GM12864 (cell line): ENCODE measurements at regions not wholly inside any gene's neighbourhood (a gene's known extent, or its start where the extent isn't known, plus 50 kb on each side); places are given as distances from the start of the nearest gene placed in this dataset.

Source experiments
- DNase-seq: peaks from one replicate; pipeline ENCODE4 v3.0.0-alpha.2; 2011; ENCODE audit warnings: low read depth
- H3K4me3 ChIP-seq: 2 replicates; pipeline ENCODE4 v1.5.1; 2011; ENCODE audit warnings: mild to moderate bottlenecking, low read depth, low read length, control low read depth
- TF ChIP-seq, protein P1 (sequence below): IDR thresholded peaks from 2 replicates; pipeline ENCODE4 v1.5.1; 2011; ENCODE audit warnings: low read depth, mild to moderate bottlenecking, moderate library complexity, low read length, control low read depth, inconsistent platforms; ENCODE audit errors: missing control alignments

GRCh38 chr2:67515538-67515937, 118.4 kb downstream of the ETAA1 start:
- DNase-seq: no peak
- H3K4me3 ChIP-seq: no peak overlapping the region

DNA sequence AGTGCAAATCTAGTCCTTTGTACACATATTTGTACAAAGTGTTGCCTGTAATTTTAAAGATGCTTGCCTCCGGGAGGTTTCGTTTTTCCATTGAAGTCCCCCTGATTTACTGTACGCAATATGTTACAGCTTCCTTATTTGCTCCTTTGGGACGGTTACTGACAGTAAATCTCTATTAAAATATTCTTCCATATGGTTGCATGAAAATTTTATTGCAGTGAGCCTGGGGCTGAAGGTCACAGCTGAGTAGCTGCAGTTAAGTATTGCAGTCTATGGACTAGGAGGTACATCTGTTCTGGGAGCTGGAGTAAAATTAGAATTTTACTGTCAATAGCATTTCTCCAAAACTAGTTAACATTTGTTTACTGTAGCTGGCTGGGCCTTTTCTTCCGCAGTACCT, 119.2 kb downstream of the ETAA1 start:
- DNase-seq: no peak
- H3K4me3 ChIP-seq: no peak overlapping the region
- TF ChIP-seq, protein P1, sequence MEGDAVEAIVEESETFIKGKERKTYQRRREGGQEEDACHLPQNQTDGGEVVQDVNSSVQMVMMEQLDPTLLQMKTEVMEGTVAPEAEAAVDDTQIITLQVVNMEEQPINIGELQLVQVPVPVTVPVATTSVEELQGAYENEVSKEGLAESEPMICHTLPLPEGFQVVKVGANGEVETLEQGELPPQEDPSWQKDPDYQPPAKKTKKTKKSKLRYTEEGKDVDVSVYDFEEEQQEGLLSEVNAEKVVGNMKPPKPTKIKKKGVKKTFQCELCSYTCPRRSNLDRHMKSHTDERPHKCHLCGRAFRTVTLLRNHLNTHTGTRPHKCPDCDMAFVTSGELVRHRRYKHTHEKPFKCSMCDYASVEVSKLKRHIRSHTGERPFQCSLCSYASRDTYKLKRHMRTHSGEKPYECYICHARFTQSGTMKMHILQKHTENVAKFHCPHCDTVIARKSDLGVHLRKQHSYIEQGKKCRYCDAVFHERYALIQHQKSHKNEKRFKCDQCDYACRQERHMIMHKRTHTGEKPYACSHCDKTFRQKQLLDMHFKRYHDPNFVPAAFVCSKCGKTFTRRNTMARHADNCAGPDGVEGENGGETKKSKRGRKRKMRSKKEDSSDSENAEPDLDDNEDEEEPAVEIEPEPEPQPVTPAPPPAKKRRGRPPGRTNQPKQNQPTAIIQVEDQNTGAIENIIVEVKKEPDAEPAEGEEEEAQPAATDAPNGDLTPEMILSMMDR: no peak

More at GRCh38 chr2:67515538-67515937, 118.4 kb downstream of the ETAA1 start:
- TF ChIP-seq, protein P1: no peak

DNA sequence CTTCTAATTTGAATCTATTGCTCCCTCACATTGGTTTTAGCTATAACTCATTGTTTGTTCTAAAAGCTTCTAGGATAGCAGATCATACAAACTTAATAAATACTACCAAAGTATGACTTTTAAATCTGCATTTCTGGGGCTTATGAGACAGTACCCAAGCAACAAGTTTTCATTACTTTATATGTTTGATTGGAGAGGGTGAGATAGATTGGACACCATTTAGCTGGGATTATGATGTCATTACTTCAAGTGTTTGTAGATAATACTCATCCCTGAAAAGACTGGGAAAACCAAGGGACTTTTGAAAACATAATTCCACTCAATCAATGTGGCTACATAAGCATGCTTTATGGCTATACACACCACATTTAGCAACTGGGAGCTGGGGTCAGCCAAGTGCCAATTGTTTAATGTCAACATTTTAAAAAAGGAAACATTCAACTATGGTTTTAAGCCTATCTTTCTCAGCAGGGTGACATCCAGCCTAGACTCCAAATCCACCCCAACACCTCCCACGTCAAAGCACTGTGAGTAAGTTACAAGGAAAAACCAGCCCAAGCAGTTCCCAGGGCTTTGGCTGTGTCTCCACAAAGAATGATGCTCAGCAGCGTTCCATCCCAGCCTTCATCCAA, 119.9 kb downstream of the ETAA1 start:
- no peak overlapping the region for H3K4me3 ChIP-seq
- TF ChIP-seq, protein P1: no peak
- no peak for DNase-seq

DNA sequence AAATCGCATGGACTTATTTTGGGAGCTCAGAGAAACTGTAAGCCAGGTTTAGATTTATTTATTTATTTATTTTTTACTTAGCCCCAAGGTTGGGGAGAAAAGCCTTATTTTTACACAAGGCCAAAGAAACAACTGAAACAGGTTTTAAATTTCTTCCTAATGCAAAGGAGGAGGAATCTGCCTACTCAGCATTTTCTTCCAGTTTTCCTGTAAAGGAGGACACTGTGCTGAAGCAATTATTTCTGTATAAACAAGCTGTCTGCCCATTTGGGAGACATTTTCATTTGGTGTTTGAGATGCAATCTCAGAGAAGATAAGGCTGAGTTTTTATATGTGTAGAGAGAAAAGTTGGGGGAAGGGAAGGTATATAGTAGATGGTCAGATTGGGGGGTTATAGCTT, 125.0 kb downstream of the ETAA1 start:
- H3K4me3 ChIP-seq: no peak overlapping the region
- no peak for DNase-seq
- TF ChIP-seq, protein P1: no peak

DNA sequence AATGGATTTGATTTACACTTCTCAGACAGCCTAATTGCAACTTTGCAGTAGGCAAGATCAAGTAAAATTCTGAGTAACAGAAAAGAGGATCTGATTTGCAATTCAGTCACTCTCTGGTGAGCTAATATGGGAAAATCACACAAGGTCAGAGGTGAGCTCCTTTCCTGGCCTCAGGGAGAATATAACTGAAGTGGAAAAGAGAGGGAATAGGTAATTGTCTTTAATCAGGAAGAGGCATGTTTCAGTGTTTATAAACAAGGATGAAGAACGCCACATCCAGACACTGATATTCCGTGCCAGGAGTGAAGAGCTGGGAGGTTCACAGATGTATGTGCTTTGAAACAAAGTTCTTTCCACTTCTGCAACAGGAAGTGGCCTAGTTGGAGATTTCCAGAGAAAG, 127.1 kb downstream of the ETAA1 start:
- TF ChIP-seq, protein P1: no peak
- DNase-seq: no peak
- H3K4me3 ChIP-seq: no peak overlapping the region

GRCh38 chr2:67524777-67525176, 127.6 kb downstream of the ETAA1 start:
- TF ChIP-seq, protein P1: no peak
- no peak for DNase-seq
- H3K4me3 ChIP-seq: no peak overlapping the region

DNA sequence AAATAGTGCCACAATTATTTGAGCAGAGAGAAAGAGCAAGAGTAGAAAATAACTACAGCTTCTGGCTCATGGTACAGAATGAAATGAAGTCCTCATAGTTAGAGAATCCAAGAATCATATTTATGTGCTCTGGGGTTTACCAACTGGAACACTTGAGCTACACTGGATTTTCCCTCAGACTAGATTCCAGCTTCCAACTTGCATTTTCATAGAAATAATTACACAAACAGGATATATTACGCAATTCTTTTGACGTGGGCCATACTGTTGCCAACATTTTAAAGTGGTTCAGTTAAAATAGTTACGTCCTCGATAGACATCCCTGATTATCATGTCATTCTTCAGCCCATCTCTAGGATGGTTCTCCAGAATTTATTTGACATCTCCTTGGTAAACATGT, 129.2 kb downstream of the ETAA1 start:
- TF ChIP-seq, protein P1: no peak
- DNase-seq: no peak
- H3K4me3 ChIP-seq: no peak overlapping the region
